ENCODE measurements at regions not wholly inside any gene's neighbourhood (a gene's known extent, or its start where the extent isn't known, plus 50 kb on each side); places are given as distances from the start of the nearest gene placed in this dataset.

- DNase-seq (ENCODE audit: low spot score), result no peak
- H3K9me3 ChIP-seq, result no peaks in the 10 kb centered on the region
- H3K27me3 ChIP-seq (replicated peaks; ENCODE audit: insufficient read depth), result no peaks in the 10 kb centered on the region
- no peak for TF ChIP-seq POLR2AphosphoS5 (IDR thresholded peaks at IDR 0.05)
- no peak for TF ChIP-seq CTCF (IDR thresholded peaks at IDR 0.05)
- no peak for TF ChIP-seq POLR2A (IDR thresholded peaks at IDR 0.05)
- no peak overlapping the region for H3K4me3 ChIP-seq
- no peak overlapping the region for H3K27ac ChIP-seq
- H3K36me3 ChIP-seq, result no peaks in the 10 kb centered on the region
- intact Hi-C loops (cut with DNase I), result no loop called here
- H3K4me1 ChIP-seq (replicated peaks), result no peaks in the 10 kb centered on the region
These were observed 200.3 kb downstream of the ICE1 start for GRCh38 chr5:5622806-5623205.

DNA sequence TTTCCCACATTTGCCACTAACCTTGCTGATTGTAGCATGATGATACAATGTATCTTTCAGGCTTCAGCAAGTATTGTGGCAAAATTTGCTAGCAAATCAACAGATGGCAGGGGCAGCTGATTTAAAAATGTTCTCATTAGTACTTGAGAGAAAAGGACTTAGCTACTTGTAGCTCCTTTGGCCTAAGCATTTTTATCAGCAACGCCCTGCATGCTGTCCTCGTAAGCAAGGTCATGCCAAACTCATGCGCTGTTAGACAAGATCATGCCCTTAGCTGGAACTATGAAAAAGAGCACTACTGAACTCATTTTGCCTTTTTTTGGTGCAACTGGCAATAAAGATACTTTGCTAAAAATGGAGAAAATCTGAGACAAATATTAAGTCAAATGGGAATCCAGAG, 197.1 kb downstream of the ICE1 start:
- no peaks in the 10 kb centered on the region for H3K4me1 ChIP-seq (replicated peaks)
- TF ChIP-seq CTCF (IDR thresholded peaks at IDR 0.05) (no peak), POLR2AphosphoS5 (IDR thresholded peaks at IDR 0.05) (no peak), POLR2A (IDR thresholded peaks at IDR 0.05) (no peak)
- H3K4me3 ChIP-seq, result no peak overlapping the region
- 93% methylated on average over 3 of the region's 3 CpGs for WGBS
- no peaks in the 10 kb centered on the region for H3K36me3 ChIP-seq
- intact Hi-C loops (cut with DNase I), result no loop called here
- no peak overlapping the region for H3K27ac ChIP-seq
- no peaks in the 10 kb centered on the region for H3K27me3 ChIP-seq (replicated peaks; ENCODE audit: insufficient read depth)
- no peak for DNase-seq (ENCODE audit: low spot score)
- H3K9me3 ChIP-seq, result no peaks in the 10 kb centered on the region

- H3K27ac ChIP-seq, result no peak overlapping the region
- DNase-seq (ENCODE audit: low spot score), result no peak
- intact Hi-C loops (cut with DNase I), result no loop called here
- TF ChIP-seq POLR2A (IDR thresholded peaks at IDR 0.05) (no peak), POLR2AphosphoS5 (IDR thresholded peaks at IDR 0.05) (no peak), CTCF (IDR thresholded peaks at IDR 0.05) (no peak)
- H3K4me1 ChIP-seq (replicated peaks), result no peaks in the 10 kb centered on the region
- H3K4me3 ChIP-seq, result no peak overlapping the region
- H3K27me3 ChIP-seq (replicated peaks; ENCODE audit: insufficient read depth), result no peaks in the 10 kb centered on the region
- no peaks in the 10 kb centered on the region for H3K9me3 ChIP-seq
- no peaks in the 10 kb centered on the region for H3K36me3 ChIP-seq
These were observed 194.5 kb downstream of the ICE1 start for GRCh38 chr5:5617024-5617423.

- no peak overlapping the region for H3K4me3 ChIP-seq
- H3K36me3 ChIP-seq, result no peaks in the 10 kb centered on the region
- no peak for DNase-seq (ENCODE audit: low spot score)
- intact Hi-C loops (cut with DNase I), result no loop called here
- no peak for TF ChIP-seq CTCF (IDR thresholded peaks at IDR 0.05)
- TF ChIP-seq POLR2A (IDR thresholded peaks at IDR 0.05), result no peak
- TF ChIP-seq POLR2AphosphoS5 (IDR thresholded peaks at IDR 0.05), result no peak
- H3K4me1 ChIP-seq (replicated peaks), result no peaks in the 10 kb centered on the region
- H3K9me3 ChIP-seq, result no peaks in the 10 kb centered on the region
- no peaks in the 10 kb centered on the region for H3K27me3 ChIP-seq (replicated peaks; ENCODE audit: insufficient read depth)
- no peak overlapping the region for H3K27ac ChIP-seq
- 18% methylated on average over 7 of the region's 7 CpGs for WGBS
These were observed 193.9 kb downstream of the ICE1 start for GRCh38 chr5:5616247-5616895.

DNA sequence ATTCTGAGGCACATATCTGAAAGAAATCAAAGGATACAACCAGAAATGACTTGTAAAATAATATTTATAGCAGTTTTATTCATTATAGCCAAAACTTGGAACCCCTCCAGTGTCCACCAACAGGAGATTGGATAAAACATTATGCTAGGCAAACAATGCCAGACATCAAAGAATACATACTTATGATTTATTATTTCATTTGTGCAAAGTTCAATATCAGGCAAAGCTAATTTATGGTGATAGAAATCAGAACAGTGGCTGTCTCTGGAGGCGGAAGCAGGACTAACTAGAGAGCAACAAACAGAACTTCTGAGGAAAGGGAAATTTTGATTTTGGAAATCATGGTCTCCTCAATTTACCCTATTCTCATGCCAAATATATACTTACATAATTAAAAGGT, 193.1 kb downstream of the ICE1 start:
- Histone ChIP-seq H3K27ac (no peak overlapping the region), H3K9me3 (no peaks in the 10 kb centered on the region), H3K36me3 (no peaks in the 10 kb centered on the region), H3K27me3 (replicated peaks; ENCODE audit: insufficient read depth) (no peaks in the 10 kb centered on the region), H3K4me3 (no peak overlapping the region), H3K4me1 (replicated peaks) (no peaks in the 10 kb centered on the region)
- 47% methylated on average over 1 of the region's 1 CpG for WGBS
- DNase-seq (ENCODE audit: low spot score), result no peak
- no peak for TF ChIP-seq POLR2A (IDR thresholded peaks at IDR 0.05)
- TF ChIP-seq CTCF (IDR thresholded peaks at IDR 0.05), result no peak
- no peak for TF ChIP-seq POLR2AphosphoS5 (IDR thresholded peaks at IDR 0.05)
- intact Hi-C loops (cut with DNase I), result no loop called here
